Body of pancreas (tissue), 4 donors: ENCODE measurements at regions not wholly inside any gene's neighbourhood (a gene's known extent, or its start where the extent isn't known, plus 50 kb on each side); places are given as distances from the start of the nearest gene placed in this dataset.

Experiments used
- POLR2A ChIP-seq, 3 donors: fragments of 450-650 bp; IDR thresholded peaks; one replicate each; pipeline ENCODE4 v1.6.1; 2016; ENCODE audit warnings: antibody characterized with exemption in 3 of 3, mild to moderate bottlenecking in 2 of 3
- TF ChIP-seq, protein P1 (sequence below), 7 experiments: fragments of 450-650 bp in 4 of 7; fragments of 200-600 bp in 3 of 7; sonication (generic) in 3 of 7; IDR thresholded peaks; one replicate each; pipeline ENCODE4 v1.5.1; 2016 to 2019; ENCODE audit warnings: antibody characterized with exemption in 7 of 7

DNA sequence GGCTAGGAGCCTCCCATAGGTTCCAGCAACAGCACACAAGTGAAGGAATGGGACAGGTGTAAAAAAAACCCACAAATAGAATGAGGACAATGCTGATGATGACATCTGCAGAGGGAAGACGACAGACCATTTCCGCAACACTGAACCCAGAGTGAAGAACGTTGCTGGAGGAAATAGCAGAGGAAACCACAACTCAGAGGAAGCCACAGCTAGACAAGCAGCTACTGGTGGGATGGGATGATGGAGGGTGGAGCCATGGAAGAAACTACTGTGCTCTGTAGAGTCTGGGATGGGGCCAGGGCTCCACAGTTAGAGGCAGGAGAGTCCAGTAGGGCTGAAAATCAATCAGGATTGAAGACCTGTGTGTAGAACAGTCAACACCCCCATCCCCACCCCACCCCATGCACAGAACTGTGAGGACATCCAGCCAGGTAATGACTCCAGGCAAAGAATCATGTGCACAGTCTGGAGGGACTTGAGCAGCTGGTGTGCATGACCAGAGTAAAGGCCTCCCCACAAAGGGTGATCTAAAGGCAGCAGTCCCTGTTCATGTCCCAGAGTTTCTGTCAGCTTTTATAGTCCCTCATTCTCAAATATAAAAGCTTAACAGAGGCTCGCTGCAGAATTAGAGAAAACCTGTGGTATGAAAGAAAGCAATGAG lies 65.2 kb upstream of the SPIN1 start:
- TF ChIP-seq, protein P1, sequence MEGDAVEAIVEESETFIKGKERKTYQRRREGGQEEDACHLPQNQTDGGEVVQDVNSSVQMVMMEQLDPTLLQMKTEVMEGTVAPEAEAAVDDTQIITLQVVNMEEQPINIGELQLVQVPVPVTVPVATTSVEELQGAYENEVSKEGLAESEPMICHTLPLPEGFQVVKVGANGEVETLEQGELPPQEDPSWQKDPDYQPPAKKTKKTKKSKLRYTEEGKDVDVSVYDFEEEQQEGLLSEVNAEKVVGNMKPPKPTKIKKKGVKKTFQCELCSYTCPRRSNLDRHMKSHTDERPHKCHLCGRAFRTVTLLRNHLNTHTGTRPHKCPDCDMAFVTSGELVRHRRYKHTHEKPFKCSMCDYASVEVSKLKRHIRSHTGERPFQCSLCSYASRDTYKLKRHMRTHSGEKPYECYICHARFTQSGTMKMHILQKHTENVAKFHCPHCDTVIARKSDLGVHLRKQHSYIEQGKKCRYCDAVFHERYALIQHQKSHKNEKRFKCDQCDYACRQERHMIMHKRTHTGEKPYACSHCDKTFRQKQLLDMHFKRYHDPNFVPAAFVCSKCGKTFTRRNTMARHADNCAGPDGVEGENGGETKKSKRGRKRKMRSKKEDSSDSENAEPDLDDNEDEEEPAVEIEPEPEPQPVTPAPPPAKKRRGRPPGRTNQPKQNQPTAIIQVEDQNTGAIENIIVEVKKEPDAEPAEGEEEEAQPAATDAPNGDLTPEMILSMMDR (IDR thresholded peaks at IDR 0.05), result no peak
- no peak for TF ChIP-seq POLR2A (IDR thresholded peaks at IDR 0.05)
